HG03520 (cell line): ENCODE measurements at regions not wholly inside any gene's neighbourhood (a gene's known extent, or its start where the extent isn't known, plus 50 kb on each side); places are given as distances from the start of the nearest gene placed in this dataset.
"Not testable (repeated sequence)": the region's sequence is repeated elsewhere in the genome, so short reads cannot be mapped to it uniquely, and the experiment has no call there.

Experiments
- ATAC-seq: cut with Tn5 transposase; IDR thresholded peaks from one replicate; pipeline ENCODE4 v1.9.1; 2021; ENCODE audit warnings: mild to moderate bottlenecking, moderate library complexity; ENCODE audit not compliant: unreplicated experiment

- no peak for ATAC-seq
Measured at GRCh38 chr5:14054965-14055963, 87.9 kb upstream of the TRIO start.

GRCh38 chr5:14054111-14054854 lies 88.9 kb upstream of the TRIO start:
- ATAC-seq, result no peak

- ATAC-seq, result no peak
Measured at GRCh38 chr5:14050821-14051220, 92.3 kb upstream of the TRIO start.

GRCh38 chr5:14048434-14048833 lies 94.7 kb upstream of the TRIO start:
- no peak for ATAC-seq

GRCh38 chr5:14041528-14042192 lies 97.2 kb upstream of the DNAH5 start:
- ATAC-seq, result no peak

- ATAC-seq, result no peak
Measured at GRCh38 chr5:14040542-14040941, 96.1 kb upstream of the DNAH5 start.

GRCh38 chr5:14039576-14039975 lies 95.1 kb upstream of the DNAH5 start:
- no peak for ATAC-seq

- ATAC-seq, result no peak
Measured at GRCh38 chr5:14039063-14039462, 94.6 kb upstream of the DNAH5 start.

- ATAC-seq, result no peak
Measured at GRCh38 chr5:14038341-14038959, 94.0 kb upstream of the DNAH5 start.

- ATAC-seq, result no peak
Measured at GRCh38 chr5:14036947-14037346, 92.5 kb upstream of the DNAH5 start.

- ATAC-seq, result no peak
Measured at GRCh38 chr5:14036514-14036913, 92.0 kb upstream of the DNAH5 start.

GRCh38 chr5:14035859-14036503 lies 91.5 kb upstream of the DNAH5 start:
- no peak for ATAC-seq

GRCh38 chr5:14034963-14035362 lies 90.5 kb upstream of the DNAH5 start:
- ATAC-seq, result no peak

- no peak for ATAC-seq
Measured at GRCh38 chr5:14032918-14033317, 88.4 kb upstream of the DNAH5 start.

GRCh38 chr5:14028938-14029584 lies 84.6 kb upstream of the DNAH5 start:
- ATAC-seq, result no peak

- ATAC-seq, result no peak
Measured at GRCh38 chr5:14028188-14028587, 83.7 kb upstream of the DNAH5 start.

- ATAC-seq, result no peak
Measured at GRCh38 chr5:14025569-14026286, 81.2 kb upstream of the DNAH5 start.

- no peak for ATAC-seq
Measured at GRCh38 chr5:14022971-14023370, 78.5 kb upstream of the DNAH5 start.

- ATAC-seq, result not testable (repeated sequence)
Measured at GRCh38 chr5:14020944-14021343, 76.5 kb upstream of the DNAH5 start.
